HG02840 (cell line): ENCODE measurements at regions not wholly inside any gene's neighbourhood (a gene's known extent, or its start where the extent isn't known, plus 50 kb on each side); places are given as distances from the start of the nearest gene placed in this dataset.
"Not testable (repeated sequence)": the region's sequence is repeated elsewhere in the genome, so short reads cannot be mapped to it uniquely, and the experiment has no call there.

Experiments
- ATAC-seq: cut with Tn5 transposase; IDR thresholded peaks from one replicate; pipeline ENCODE4 v1.9.1; 2021; ENCODE audit warnings: mild to moderate bottlenecking, moderate library complexity, moderate number of reproducible peaks; ENCODE audit not compliant: unreplicated experiment, low FRiP score

- ATAC-seq: no peak
Observed at GRCh38 chrX:86887341-86887740, 630.3 kb upstream of the KLHL4 start.

- ATAC-seq: no peak
Observed at GRCh38 chrX:86910027-86910426, 607.6 kb upstream of the KLHL4 start.

GRCh38 chrX:86910602-86911311 lies 606.8 kb upstream of the KLHL4 start:
- ATAC-seq: no peak

- no peak for ATAC-seq
Observed at GRCh38 chrX:86914569-86914968, 603.0 kb upstream of the KLHL4 start.

GRCh38 chrX:86917959-86918358 lies 599.6 kb upstream of the KLHL4 start:
- ATAC-seq: no peak

- ATAC-seq: no peak
Observed at GRCh38 chrX:86930419-86930818, 587.2 kb upstream of the KLHL4 start.

- no peak for ATAC-seq
Observed at GRCh38 chrX:86935988-86936387, 581.6 kb upstream of the KLHL4 start.

GRCh38 chrX:86946569-86946968 lies 571.0 kb upstream of the KLHL4 start:
- peak; percentile 83 for ATAC-seq

- ATAC-seq: no peak
Observed at GRCh38 chrX:86964321-86964720, 553.3 kb upstream of the KLHL4 start.

GRCh38 chrX:86981326-86981879 lies 536.2 kb upstream of the KLHL4 start:
- no peak for ATAC-seq

GRCh38 chrX:86987351-86987750 lies 530.3 kb upstream of the KLHL4 start:
- ATAC-seq: not testable (repeated sequence)

- no peak for ATAC-seq
Observed at GRCh38 chrX:87003031-87003430, 514.6 kb upstream of the KLHL4 start.

- no peak for ATAC-seq
Observed at GRCh38 chrX:87005183-87005582, 512.4 kb upstream of the KLHL4 start.

GRCh38 chrX:87005885-87006284 lies 511.7 kb upstream of the KLHL4 start:
- no peak for ATAC-seq

- ATAC-seq: no peak
Observed at GRCh38 chrX:87006561-87006960, 511.0 kb upstream of the KLHL4 start.

GRCh38 chrX:87017210-87017609 lies 500.4 kb upstream of the KLHL4 start:
- no peak for ATAC-seq

GRCh38 chrX:87033115-87033514 lies 484.5 kb upstream of the KLHL4 start:
- not testable (repeated sequence) for ATAC-seq

GRCh38 chrX:87045352-87045751 lies 472.2 kb upstream of the KLHL4 start:
- ATAC-seq: no peak

- no peak for ATAC-seq
Observed at GRCh38 chrX:87049567-87049966, 468.0 kb upstream of the KLHL4 start.

- ATAC-seq: no peak
Observed at GRCh38 chrX:87063642-87064041, 454.0 kb upstream of the KLHL4 start.

- ATAC-seq: no peak
Observed at GRCh38 chrX:87064502-87064901, 453.1 kb upstream of the KLHL4 start.

GRCh38 chrX:87067795-87068369 lies 449.7 kb upstream of the KLHL4 start:
- ATAC-seq: no peak
